Subcutaneous abdominal adipose tissue (tissue), 5 donors: ENCODE measurements at regions not wholly inside any gene's neighbourhood (a gene's known extent, or its start where the extent isn't known, plus 50 kb on each side); places are given as distances from the start of the nearest gene placed in this dataset.

Experiments
- H3K27ac ChIP-seq: one replicate; pipeline ENCODE4 v1.7.0; 2013; ENCODE audit warnings: low read depth, mild to moderate bottlenecking, inconsistent platforms, low read length, moderate library complexity
- H3K27me3 ChIP-seq, 5 donors: one replicate each; pipeline ENCODE4 v1.7.0; 2013; ENCODE audit warnings: low read length in 5 of 5, inconsistent platforms in 1 of 5; ENCODE audit not compliant: control insufficient read depth in 5 of 5, insufficient read depth in 4 of 5
- H3K36me3 ChIP-seq, 5 donors: one replicate each; pipeline ENCODE4 v1.7.0; 2013; ENCODE audit warnings: low read length in 5 of 5; ENCODE audit not compliant: control insufficient read depth in 5 of 5, insufficient read depth in 5 of 5
- H3K4me1 ChIP-seq, 5 donors: one replicate each; pipeline ENCODE4 v1.7.0; 2013; ENCODE audit warnings: low read length in 5 of 5, mild to moderate bottlenecking in 3 of 5, moderate library complexity in 1 of 5; ENCODE audit not compliant: control insufficient read depth in 5 of 5, insufficient read depth in 5 of 5
- H3K4me3 ChIP-seq, 5 donors: one replicate each; pipeline ENCODE4 v1.7.0; 2013; ENCODE audit warnings: low read length in 5 of 5, low read depth in 1 of 5
- H3K9ac ChIP-seq, 5 donors: one replicate each; pipeline ENCODE4 v1.7.0; 2013; ENCODE audit warnings: low read length in 5 of 5, mild to moderate bottlenecking in 4 of 5, moderate library complexity in 3 of 5
- H3K9me3 ChIP-seq, 5 donors: one replicate each; pipeline ENCODE4 v1.7.0; 2013; ENCODE audit warnings: low read length in 5 of 5; ENCODE audit not compliant: control insufficient read depth in 5 of 5
- donor health status: healthy.
- donor health status: healthy.
- donor health status: healthy.
- donor health status: healthy.
- donor health status: healthy.

GRCh38 chr10:78455236-78455635 lies 421.6 kb downstream of the RPS24 start:
- H3K9me3 ChIP-seq = no peaks in the 10 kb centered on the region
- no peaks in the 10 kb centered on the region for H3K36me3 ChIP-seq
- peaks cover 0 to 5% (median 2%) of the 10 kb centered on the region in 5 donors for H3K27me3 ChIP-seq
- no peak overlapping the region for H3K9ac ChIP-seq
- H3K27ac ChIP-seq = no peak overlapping the region
- no peak overlapping the region for H3K4me3 ChIP-seq
- peaks cover 0 to 6% (median 6%) of the 10 kb centered on the region in 5 donors for H3K4me1 ChIP-seq

GRCh38 chr10:78455811-78456210 lies 422.1 kb downstream of the RPS24 start:
- Histone ChIP-seq H3K4me3 (no peak overlapping the region), H3K9me3 (no peaks in the 10 kb centered on the region), H3K4me1 (peaks cover 0 to 6% (median 6%) of the 10 kb centered on the region in 5 donors), H3K36me3 (no peaks in the 10 kb centered on the region), H3K9ac (no peak overlapping the region), H3K27ac (no peak overlapping the region), H3K27me3 (peaks cover 0 to 5% (median 2%) of the 10 kb centered on the region in 5 donors)

- Histone ChIP-seq H3K36me3 (no peaks in the 10 kb centered on the region), H3K4me3 (no peak overlapping the region), H3K27ac (no peak overlapping the region), H3K4me1 (peaks cover 0 to 4% (median under 1%) of the 10 kb centered on the region in 5 donors), H3K27me3 (peaks cover 0 to 5% (median 2%) of the 10 kb centered on the region in 5 donors), H3K9me3 (no peaks in the 10 kb centered on the region), H3K9ac (no peak overlapping the region)
Observed at GRCh38 chr10:78456649-78457400, 423.2 kb downstream of the RPS24 start.

GRCh38 chr10:78457804-78458482 lies 424.3 kb downstream of the RPS24 start:
- no peak overlapping the region for H3K27ac ChIP-seq
- H3K27me3 ChIP-seq = peaks cover 0 to 5% (median 2%) of the 10 kb centered on the region in 5 donors
- no peak overlapping the region for H3K4me3 ChIP-seq
- H3K4me1 ChIP-seq = peaks cover 0 to 4% (median 0%) of the 10 kb centered on the region in 5 donors
- H3K9me3 ChIP-seq = no peaks in the 10 kb centered on the region
- H3K36me3 ChIP-seq = no peaks in the 10 kb centered on the region
- no peak overlapping the region for H3K9ac ChIP-seq

GRCh38 chr10:78458983-78459638 lies 425.4 kb downstream of the RPS24 start:
- Histone ChIP-seq H3K36me3 (no peaks in the 10 kb centered on the region), H3K9me3 (no peaks in the 10 kb centered on the region), H3K27ac (no peak overlapping the region), H3K4me1 (peaks cover 0 to 4% (median 0%) of the 10 kb centered on the region in 5 donors), H3K4me3 (no peak overlapping the region), H3K9ac (no peak overlapping the region), H3K27me3 (peaks cover 0 to 5% (median 0%) of the 10 kb centered on the region in 5 donors)

- Histone ChIP-seq H3K27me3 (peaks cover 0 to 5% (median 0%) of the 10 kb centered on the region in 5 donors), H3K36me3 (no peaks in the 10 kb centered on the region), H3K9me3 (no peaks in the 10 kb centered on the region), H3K4me1 (peaks cover 0 to 4% (median 0%) of the 10 kb centered on the region in 5 donors), H3K4me3 (no peak overlapping the region), H3K27ac (no peak overlapping the region), H3K9ac (no peak overlapping the region)
Observed at GRCh38 chr10:78459639-78460037, 426.0 kb downstream of the RPS24 start.

GRCh38 chr10:78460204-78460603 lies 426.5 kb downstream of the RPS24 start:
- no peak overlapping the region for H3K9ac ChIP-seq
- H3K4me3 ChIP-seq = no peak overlapping the region
- no peak overlapping the region for H3K27ac ChIP-seq
- peaks cover 0 to 5% (median 0%) of the 10 kb centered on the region in 5 donors for H3K27me3 ChIP-seq
- peaks cover 0 to 4% (median 0%) of the 10 kb centered on the region in 5 donors for H3K4me1 ChIP-seq
- no peaks in the 10 kb centered on the region for H3K36me3 ChIP-seq
- no peaks in the 10 kb centered on the region for H3K9me3 ChIP-seq

- peaks cover 0 to 4% (median 0%) of the 10 kb centered on the region in 5 donors for H3K4me1 ChIP-seq
- no peak overlapping the region for H3K9ac ChIP-seq
- H3K4me3 ChIP-seq = no peak overlapping the region
- no peaks in the 10 kb centered on the region for H3K9me3 ChIP-seq
- no peaks in the 10 kb centered on the region for H3K36me3 ChIP-seq
- H3K27ac ChIP-seq = no peak overlapping the region
- H3K27me3 ChIP-seq = peaks cover 0 to 5% (median 0%) of the 10 kb centered on the region in 5 donors
Observed at GRCh38 chr10:78461333-78461732, 427.7 kb downstream of the RPS24 start.

GRCh38 chr10:78462176-78462575 lies 428.5 kb downstream of the RPS24 start:
- no peaks in the 10 kb centered on the region for H3K9me3 ChIP-seq
- H3K27me3 ChIP-seq = peaks cover 0 to 3% (median 0%) of the 10 kb centered on the region in 5 donors
- no peaks in the 10 kb centered on the region for H3K4me1 ChIP-seq
- H3K27ac ChIP-seq = no peak overlapping the region
- H3K36me3 ChIP-seq = no peaks in the 10 kb centered on the region
- no peak overlapping the region for H3K9ac ChIP-seq
- no peak overlapping the region for H3K4me3 ChIP-seq
